CD4-positive, CD25-positive, alpha-beta regulatory T cell (primary cell): ENCODE measurements at regions not wholly inside any gene's neighbourhood (a gene's known extent, or its start where the extent isn't known, plus 50 kb on each side); places are given as distances from the start of the nearest gene placed in this dataset.
"Not testable (repeated sequence)": the region's sequence is repeated elsewhere in the genome, so short reads cannot be mapped to it uniquely, and the experiment has no call there.

Source experiments
- ATAC-seq, 2 donors: fragments of 150-1000 bp; cut with Tn5 transposase; one replicate each; pipeline ENCODE4 v1.10.0; 2021; ENCODE audit warnings: low read depth in 2 of 2, moderate number of reproducible peaks in 2 of 2, moderate library complexity in 1 of 2
- DNase-seq, 3 donors: peaks; one replicate each; pipeline versions ENCODE4 v3.0.0 to v3.0.0-alpha.2; 2012 to 2022; ENCODE audit warnings: mixed read lengths in 1 of 3
- H3K27ac ChIP-seq: one replicate; pipeline ENCODE4 v1.7.0; 2013; ENCODE audit warnings: mild to moderate bottlenecking, low read length; ENCODE audit not compliant: insufficient read depth, poor library complexity, severe bottlenecking
- H3K27me3 ChIP-seq: one replicate; pipeline ENCODE4 v1.7.0; 2013; ENCODE audit warnings: low read length; ENCODE audit not compliant: control insufficient read depth, insufficient read depth
- H3K36me3 ChIP-seq: one replicate; pipeline ENCODE4 v1.7.0; 2013; ENCODE audit warnings: mild to moderate bottlenecking, low read length, moderate library complexity; ENCODE audit not compliant: control insufficient read depth, insufficient read depth
- H3K4me1 ChIP-seq: 2 replicates; pipeline ENCODE4 v1.7.0; 2013; ENCODE audit warnings: mild to moderate bottlenecking, low read length; ENCODE audit not compliant: insufficient read depth, control insufficient read depth, poor library complexity, severe bottlenecking
- H3K4me3 ChIP-seq: one replicate; pipeline ENCODE4 v1.7.0; 2013; ENCODE audit warnings: low read depth, mild to moderate bottlenecking, low read length, moderate library complexity
- H3K9me3 ChIP-seq, 2 experiments: 1 replicate in 1 of 2; 2 replicates in 1 of 2; pipeline ENCODE4 v1.7.0; 2013; ENCODE audit warnings: low read length in 2 of 2, mild to moderate bottlenecking in 1 of 2, moderate library complexity in 1 of 2; ENCODE audit not compliant: control insufficient read depth in 2 of 2
- H3K27ac Mint-ChIP-seq, 3 donors: one replicate each; pipeline ENCODE4 v1.8.0; 2020 to 2022; ENCODE audit warnings: mild to moderate bottlenecking in 3 of 3, mixed read lengths in 3 of 3, moderate library complexity in 2 of 3
- H3K27me3 Mint-ChIP-seq: one replicate; pipeline ENCODE4 v1.8.0; 2022; ENCODE audit warnings: mild to moderate bottlenecking, mixed read lengths
- H3K36me3 Mint-ChIP-seq: one replicate; pipeline ENCODE4 v1.8.0; 2020; ENCODE audit warnings: mixed read lengths
- H3K4me1 Mint-ChIP-seq, 4 donors: one replicate each; pipeline ENCODE4 v1.8.0; 2020 to 2022; ENCODE audit warnings: mixed read lengths in 4 of 4, mild to moderate bottlenecking in 1 of 4
- H3K4me3 Mint-ChIP-seq, 4 donors: one replicate each; pipeline ENCODE4 v1.8.0; 2020 to 2022; ENCODE audit warnings: mild to moderate bottlenecking in 4 of 4, mixed read lengths in 4 of 4, moderate library complexity in 3 of 4
- H3K9me3 Mint-ChIP-seq, 7 donors: one replicate each; pipeline ENCODE4 v1.8.0; 2020 to 2022; ENCODE audit warnings: mixed read lengths in 7 of 7, mild to moderate bottlenecking in 3 of 7, moderate library complexity in 2 of 7

GRCh38 chr12:131222329-131223139 lies 268.8 kb downstream of the ADGRD1 start:
- Histone ChIP-seq H3K27me3 (no peaks in the 10 kb centered on the region), H3K27ac (no peak overlapping the region), H3K4me3 (no peak overlapping the region), H3K36me3 (no peaks in the 10 kb centered on the region), H3K9me3 (no peaks in the 10 kb centered on the region), H3K4me1 (no peaks in the 10 kb centered on the region)
- H3K4me3 Mint-ChIP-seq = peak overlapping the region in 2 of 4 donors; percentile 8 to 64
- peaks cover 7% of the 10 kb centered on the region for H3K27me3 Mint-ChIP-seq
- peak; percentile 31 to 40 for ATAC-seq
- H3K36me3 Mint-ChIP-seq = no peaks in the 10 kb centered on the region
- H3K27ac Mint-ChIP-seq = peak overlapping the region in 2 of 3 donors; percentile 0 to 66
- H3K4me1 Mint-ChIP-seq = peaks cover 0 to 6% (median 5%) of the 10 kb centered on the region in 4 donors
- no peaks in the 10 kb centered on the region for H3K9me3 Mint-ChIP-seq
- DNase-seq = no peak

GRCh38 chr12:131223171-131223761 lies 269.6 kb downstream of the ADGRD1 start:
- no peaks in the 10 kb centered on the region for H3K4me1 ChIP-seq
- Mint-ChIP-seq H3K27ac (peak overlapping the region in 1 of 3 donors; percentile 32), H3K4me1 (peaks cover 0 to 6% (median 5%) of the 10 kb centered on the region in 4 donors), H3K4me3 (no peak overlapping the region), H3K9me3 (no peaks in the 10 kb centered on the region), H3K36me3 (no peaks in the 10 kb centered on the region), H3K27me3 (peaks cover 6% of the 10 kb centered on the region)
- DNase-seq (no peak), ATAC-seq (no peak)
- no peak overlapping the region for H3K27ac ChIP-seq
- H3K27me3 ChIP-seq = no peaks in the 10 kb centered on the region
- H3K36me3 ChIP-seq = no peaks in the 10 kb centered on the region
- H3K9me3 ChIP-seq = no peaks in the 10 kb centered on the region
- no peak overlapping the region for H3K4me3 ChIP-seq

- ATAC-seq (no peak), DNase-seq (no peak)
- no peaks in the 10 kb centered on the region for H3K9me3 ChIP-seq
- H3K27ac Mint-ChIP-seq = peak overlapping the region in 1 of 3 donors; percentile 14
- H3K4me1 ChIP-seq = no peaks in the 10 kb centered on the region
- H3K9me3 Mint-ChIP-seq = no peaks in the 10 kb centered on the region
- H3K27me3 ChIP-seq = no peaks in the 10 kb centered on the region
- no peak overlapping the region for H3K4me3 ChIP-seq
- H3K36me3 ChIP-seq = no peaks in the 10 kb centered on the region
- H3K4me3 Mint-ChIP-seq = no peak overlapping the region
- H3K27me3 Mint-ChIP-seq = peaks cover 8% of the 10 kb centered on the region
- H3K4me1 Mint-ChIP-seq = peaks cover 0 to 6% (median 5%) of the 10 kb centered on the region in 4 donors
- no peaks in the 10 kb centered on the region for H3K36me3 Mint-ChIP-seq
- no peak overlapping the region for H3K27ac ChIP-seq
Measured at GRCh38 chr12:131223791-131224225, 270.1 kb downstream of the ADGRD1 start.

GRCh38 chr12:131224226-131225065 lies 270.7 kb downstream of the ADGRD1 start:
- H3K27me3 Mint-ChIP-seq = peaks cover 11% of the 10 kb centered on the region
- H3K27me3 ChIP-seq, H3K4me3 ChIP-seq, H3K9me3 Mint-ChIP-seq, H3K4me3 Mint-ChIP-seq, H3K4me1 Mint-ChIP-seq, H3K36me3 ChIP-seq, H3K27ac ChIP-seq, H3K9me3 ChIP-seq, H3K36me3 Mint-ChIP-seq, H3K27ac Mint-ChIP-seq, DNase-seq, H3K4me1 ChIP-seq: not testable (repeated sequence)
- ATAC-seq = peak in 1 of 2 donors; percentile 10

GRCh38 chr12:131225066-131225380 lies 271.3 kb downstream of the ADGRD1 start:
- H3K27ac Mint-ChIP-seq, H3K27ac ChIP-seq, H3K4me1 ChIP-seq, H3K36me3 Mint-ChIP-seq, H3K36me3 ChIP-seq, H3K9me3 Mint-ChIP-seq, ATAC-seq, H3K4me3 ChIP-seq, H3K27me3 ChIP-seq, DNase-seq, H3K9me3 ChIP-seq, H3K4me3 Mint-ChIP-seq, H3K27me3 Mint-ChIP-seq, H3K4me1 Mint-ChIP-seq: not testable (repeated sequence)

GRCh38 chr12:131226345-131227265 lies 272.9 kb downstream of the ADGRD1 start:
- Histone ChIP-seq H3K9me3 (no peaks in the 10 kb centered on the region), H3K27ac (no peak overlapping the region), H3K4me3 (no peak overlapping the region), H3K27me3 (no peaks in the 10 kb centered on the region), H3K36me3 (no peaks in the 10 kb centered on the region), H3K4me1 (no peaks in the 10 kb centered on the region)
- Mint-ChIP-seq H3K9me3 (no peaks in the 10 kb centered on the region), H3K4me1 (peaks cover 0 to 8% (median 5%) of the 10 kb centered on the region in 4 donors), H3K36me3 (peaks cover 5% of the 10 kb centered on the region), H3K4me3 (no peak overlapping the region), H3K27ac (no peak overlapping the region), H3K27me3 (peaks cover 5% of the 10 kb centered on the region)
- ATAC-seq = no peak
- DNase-seq = no peak

- not testable (repeated sequence) for H3K4me1 Mint-ChIP-seq, DNase-seq, ATAC-seq, H3K9me3 Mint-ChIP-seq, H3K27ac Mint-ChIP-seq, H3K9me3 ChIP-seq, H3K4me1 ChIP-seq, H3K4me3 Mint-ChIP-seq, H3K27me3 ChIP-seq, H3K36me3 ChIP-seq, H3K27ac ChIP-seq, H3K4me3 ChIP-seq, H3K36me3 Mint-ChIP-seq
- peaks cover 11% of the 10 kb centered on the region for H3K27me3 Mint-ChIP-seq
Measured at GRCh38 chr12:131227641-131228040, 273.9 kb downstream of the ADGRD1 start.
